Uterus (tissue), 3 donors: ENCODE measurements at regions not wholly inside any gene's neighbourhood (a gene's known extent, or its start where the extent isn't known, plus 50 kb on each side); places are given as distances from the start of the nearest gene placed in this dataset.

Experiments
- DNase-seq, 2 donors: peaks; one replicate each; pipeline ENCODE4 v3.0.0-alpha.2; 2019 to 2020
- H3K27ac ChIP-seq, 2 donors: fragments of 200-600 bp; sonication (generic); 1 replicate in 1 of 2; 2 replicates in 1 of 2; pipeline ENCODE4 v1.5.1; 2016 to 2018
- H3K27me3 ChIP-seq, 2 donors: fragments of 200-600 bp; sonication (generic); one replicate each; pipeline ENCODE4 v1.5.1; 2018 to 2019; ENCODE audit warnings: control low read depth in 1 of 2
- H3K36me3 ChIP-seq, 2 donors: fragments of 200-600 bp; sonication (generic); one replicate each; pipeline ENCODE4 v1.5.1; 2019; ENCODE audit warnings: control low read depth in 1 of 2
- H3K4me1 ChIP-seq, 2 donors: fragments of 200-600 bp; sonication (generic); one replicate each; pipeline ENCODE4 v1.5.1; 2018 to 2019; ENCODE audit warnings: control low read depth in 1 of 2
- H3K4me3 ChIP-seq, 2 donors: fragments of 200-600 bp; sonication (generic); 1 replicate in 1 of 2; 2 replicates in 1 of 2; pipeline ENCODE4 v1.5.1; 2018 to 2019; ENCODE audit warnings: mild to moderate bottlenecking in 1 of 2
- H3K9me3 ChIP-seq, 2 donors: fragments of 200-600 bp; sonication (generic); one replicate each; pipeline ENCODE4 v1.5.1; 2019; ENCODE audit warnings: control low read depth in 1 of 2
- CTCF ChIP-seq, 4 experiments: fragments of 200-600 bp in 2 of 4; fragments of 450-650 bp in 2 of 4; sonication (generic) in 2 of 4; IDR thresholded peaks; one replicate each; pipeline ENCODE4 v1.5.1; 2016 to 2019; ENCODE audit warnings: antibody characterized with exemption in 4 of 4, mild to moderate bottlenecking in 2 of 4, moderate library complexity in 1 of 4
- POLR2A ChIP-seq, 2 donors: fragments of 450-650 bp; IDR thresholded peaks; one replicate each; pipeline ENCODE4 v1.6.1; 2016; ENCODE audit warnings: antibody characterized with exemption in 2 of 2, mild to moderate bottlenecking in 1 of 2, moderate library complexity in 1 of 2
- intact Hi-C: fragments of 100-400 bp; cut with DNase I; formaldehyde crosslinking; loops from one replicate; pipeline ENCODE4 v1.15.1; 2023; ENCODE audit warnings: low total_unique reads
- donor health status: DM: yes; HTN: yes; CAD: no.

GRCh38 chr6:19349429-19349828 is 487.7 kb upstream of the ID4 start:
- Histone ChIP-seq H3K4me1 (no peaks in the 10 kb centered on the region), H3K9me3 (no peaks in the 10 kb centered on the region), H3K27me3 (no peaks in the 10 kb centered on the region), H3K4me3 (no peak overlapping the region), H3K36me3 (no peaks in the 10 kb centered on the region), H3K27ac (no peak overlapping the region)
- TF ChIP-seq POLR2A (IDR thresholded peaks at IDR 0.05), result no peak
- no peak for TF ChIP-seq CTCF (IDR thresholded peaks at IDR 0.05)
- no peak for DNase-seq
- intact Hi-C loops, result no loop called here

- H3K27me3 ChIP-seq, result no peaks in the 10 kb centered on the region
- no peak for DNase-seq
Observed at GRCh38 chr6:19354181-19354580, 483.0 kb upstream of the ID4 start.

GRCh38 chr6:19356692-19357091 is 480.5 kb upstream of the ID4 start:
- intact Hi-C loops, result no loop called here
- H3K9me3 ChIP-seq, result no peaks in the 10 kb centered on the region
- H3K4me3 ChIP-seq, result no peak overlapping the region
- H3K27me3 ChIP-seq, result no peaks in the 10 kb centered on the region
- TF ChIP-seq POLR2A (IDR thresholded peaks at IDR 0.05) (no peak), CTCF (IDR thresholded peaks at IDR 0.05) (no peak)
- H3K36me3 ChIP-seq, result no peaks in the 10 kb centered on the region
- no peak for DNase-seq
- no peaks in the 10 kb centered on the region for H3K4me1 ChIP-seq
- no peak overlapping the region for H3K27ac ChIP-seq

More at GRCh38 chr6:19354181-19354580, 483.0 kb upstream of the ID4 start:
- no peaks in the 10 kb centered on the region for H3K4me1 ChIP-seq
- H3K4me3 ChIP-seq, result no peak overlapping the region
- no peaks in the 10 kb centered on the region for H3K36me3 ChIP-seq
- TF ChIP-seq POLR2A (IDR thresholded peaks at IDR 0.05), result no peak
- TF ChIP-seq CTCF (IDR thresholded peaks at IDR 0.05), result no peak
- intact Hi-C loops, result no loop called here
- no peaks in the 10 kb centered on the region for H3K9me3 ChIP-seq
- no peak overlapping the region for H3K27ac ChIP-seq

GRCh38 chr6:19362396-19362795 is 474.8 kb upstream of the ID4 start:
- Histone ChIP-seq H3K4me1 (no peaks in the 10 kb centered on the region), H3K36me3 (no peaks in the 10 kb centered on the region), H3K9me3 (no peaks in the 10 kb centered on the region), H3K27ac (no peak overlapping the region), H3K27me3 (no peaks in the 10 kb centered on the region), H3K4me3 (no peak overlapping the region)
- intact Hi-C loops, result no loop called here
- TF ChIP-seq POLR2A (IDR thresholded peaks at IDR 0.05) (no peak), CTCF (IDR thresholded peaks at IDR 0.05) (no peak)
- no peak for DNase-seq

- Histone ChIP-seq H3K9me3 (no peaks in the 10 kb centered on the region), H3K27me3 (no peaks in the 10 kb centered on the region), H3K4me1 (no peaks in the 10 kb centered on the region), H3K27ac (no peak overlapping the region), H3K36me3 (no peaks in the 10 kb centered on the region), H3K4me3 (no peak overlapping the region)
- no peak for DNase-seq
- intact Hi-C loops, result no loop called here
- TF ChIP-seq POLR2A (IDR thresholded peaks at IDR 0.05) (no peak), CTCF (IDR thresholded peaks at IDR 0.05) (no peak)
Observed at GRCh38 chr6:19368511-19368910, 468.7 kb upstream of the ID4 start.
